Activated T-helper 9 cell treated with anti-CD3 and anti-CD28 coated beads, Interleukin-2, amount 50 U/mL, for 16 hours (primary cell): ENCODE measurements at regions not wholly inside any gene's neighbourhood (a gene's known extent, or its start where the extent isn't known, plus 50 kb on each side); places are given as distances from the start of the nearest gene placed in this dataset.
"Not testable (repeated sequence)": the region's sequence is repeated elsewhere in the genome, so short reads cannot be mapped to it uniquely, and the experiment has no call there.

Experiments used
- DNase-seq: peaks from one replicate; pipeline ENCODE4 v3.0.0-alpha.2; 2020; ENCODE audit warnings: low read depth

GRCh38 chr10:29751240-29751639, 116.5 kb upstream of the SVIL start:
- DNase-seq: no peak

GRCh38 chr10:29749150-29749549, 114.4 kb upstream of the SVIL start:
- DNase-seq: no peak

- DNase-seq: no peak
Observed at GRCh38 chr10:29748109-29748650, 113.4 kb upstream of the SVIL start.

- no peak for DNase-seq
Observed at GRCh38 chr10:29746080-29746797, 111.5 kb upstream of the SVIL start.

GRCh38 chr10:29740981-29741545, 106.3 kb upstream of the SVIL start:
- DNase-seq: no peak

- no peak for DNase-seq
Observed at GRCh38 chr10:29738341-29738740, 103.6 kb upstream of the SVIL start.

GRCh38 chr10:29737074-29737593, 102.4 kb upstream of the SVIL start:
- peak; percentile 5 for DNase-seq

- DNase-seq: peak; percentile 1
Observed at GRCh38 chr10:29736366-29737073, 101.7 kb upstream of the SVIL start.

- DNase-seq: peak; percentile 79
Observed at GRCh38 chr10:29735628-29736365, 101.0 kb upstream of the SVIL start.

- DNase-seq: peak; percentile 40
Observed at GRCh38 chr10:29734962-29735627, 100.3 kb upstream of the SVIL start.

GRCh38 chr10:29734640-29734961, 99.8 kb upstream of the SVIL start:
- DNase-seq: no peak

- no peak for DNase-seq
Observed at GRCh38 chr10:29733323-29733722, 98.6 kb upstream of the SVIL start.

- DNase-seq: no peak
Observed at GRCh38 chr10:29732918-29733317, 98.1 kb upstream of the SVIL start.

GRCh38 chr10:29731760-29732159, 97.0 kb upstream of the SVIL start:
- no peak for DNase-seq

GRCh38 chr10:29730969-29731368, 96.2 kb upstream of the SVIL start:
- DNase-seq: no peak

GRCh38 chr10:29730458-29730857, 95.7 kb upstream of the SVIL start:
- no peak for DNase-seq

GRCh38 chr10:29728541-29729049, 93.8 kb upstream of the SVIL start:
- no peak for DNase-seq

GRCh38 chr10:29725927-29726326, 91.2 kb upstream of the SVIL start:
- DNase-seq: not testable (repeated sequence)

GRCh38 chr10:29725133-29725720, 90.5 kb upstream of the SVIL start:
- no peak for DNase-seq

- DNase-seq: no peak
Observed at GRCh38 chr10:29723726-29724125, 89.0 kb upstream of the SVIL start.

- no peak for DNase-seq
Observed at GRCh38 chr10:29722777-29723176, 88.0 kb upstream of the SVIL start.
